EH (cell line): ENCODE measurements at regions not wholly inside any gene's neighbourhood (a gene's known extent, or its start where the extent isn't known, plus 50 kb on each side); places are given as distances from the start of the nearest gene placed in this dataset.
A peak's percentile ranks its signal among the peaks of the same experiment; 100 is the strongest.
"Not testable (repeated sequence)": the region's sequence is repeated elsewhere in the genome, so short reads cannot be mapped to it uniquely, and the experiment has no call there.

ENCODE experiments used
- DNase-seq: peaks from one replicate; pipeline ENCODE4 v3.0.0-alpha.2; 2015; ENCODE audit warnings: low read depth

DNA sequence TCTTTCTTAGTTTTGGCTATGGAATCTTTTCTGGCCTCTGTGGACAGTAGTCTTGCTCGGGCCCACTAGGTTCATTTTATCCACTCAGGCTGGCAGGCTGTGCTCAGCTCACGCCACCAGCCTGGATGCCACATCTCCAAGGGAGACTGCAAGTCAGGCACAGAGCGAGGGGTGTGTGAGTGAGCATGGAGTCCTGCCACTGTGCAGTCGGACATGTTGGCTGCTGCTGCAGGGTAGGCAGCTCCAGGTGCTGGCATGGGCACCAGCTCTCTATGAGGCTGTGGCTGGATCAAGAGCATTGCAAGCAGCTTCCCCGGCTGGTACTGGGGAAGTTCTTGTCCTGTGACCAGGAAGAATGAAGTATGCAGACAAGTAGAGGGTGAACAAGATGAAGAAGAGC, 158.9 kb downstream of the PCTP start:
- DNase-seq = no peak

- DNase-seq = no peak
These were observed 160.3 kb downstream of the PCTP start for GRCh38 chr17:55911186-55911585.

- no peak for DNase-seq
These were observed 174.6 kb downstream of the PCTP start for GRCh38 chr17:55925440-55925839.

DNA sequence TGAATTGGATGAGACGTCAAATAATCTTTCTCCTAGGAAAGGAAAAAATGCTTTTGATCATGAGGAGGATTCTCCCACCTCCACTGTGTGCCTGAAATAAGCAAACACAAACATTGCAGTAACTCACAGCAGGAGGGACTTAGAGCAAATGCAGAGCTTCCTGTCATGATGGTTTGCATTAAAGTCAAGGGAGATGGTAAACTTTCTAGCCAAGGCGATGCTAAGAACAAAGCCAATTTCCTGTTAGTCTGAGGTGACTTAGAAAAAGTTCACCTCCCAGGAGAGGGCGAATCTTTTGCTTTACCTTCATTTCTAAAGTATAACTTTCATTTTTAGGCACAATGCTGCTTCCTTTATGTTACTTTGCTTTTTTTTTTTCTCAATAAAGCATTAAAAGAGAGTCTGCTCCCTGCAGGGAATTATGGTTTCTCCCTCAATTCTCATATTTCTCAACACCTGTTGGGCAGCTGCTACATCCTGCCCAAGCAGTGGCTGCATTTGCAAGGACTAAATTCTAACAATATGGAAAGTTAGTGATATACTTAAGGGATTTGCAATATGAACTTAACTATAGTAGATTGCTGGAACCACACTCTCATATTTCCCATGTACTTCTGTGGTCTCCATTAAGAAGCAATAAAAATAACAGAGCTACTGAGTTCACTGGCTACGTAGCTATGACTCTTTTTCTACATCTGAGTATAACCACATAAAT, 175.6 kb downstream of the PCTP start:
- no peak for DNase-seq

GRCh38 chr17:55930291-55930809, 179.5 kb downstream of the PCTP start:
- no peak for DNase-seq

- DNase-seq = no peak
These were observed 180.6 kb downstream of the PCTP start for GRCh38 chr17:55931446-55931845.

- DNase-seq = no peak
These were observed 182.1 kb downstream of the PCTP start for GRCh38 chr17:55932973-55933372.

DNA sequence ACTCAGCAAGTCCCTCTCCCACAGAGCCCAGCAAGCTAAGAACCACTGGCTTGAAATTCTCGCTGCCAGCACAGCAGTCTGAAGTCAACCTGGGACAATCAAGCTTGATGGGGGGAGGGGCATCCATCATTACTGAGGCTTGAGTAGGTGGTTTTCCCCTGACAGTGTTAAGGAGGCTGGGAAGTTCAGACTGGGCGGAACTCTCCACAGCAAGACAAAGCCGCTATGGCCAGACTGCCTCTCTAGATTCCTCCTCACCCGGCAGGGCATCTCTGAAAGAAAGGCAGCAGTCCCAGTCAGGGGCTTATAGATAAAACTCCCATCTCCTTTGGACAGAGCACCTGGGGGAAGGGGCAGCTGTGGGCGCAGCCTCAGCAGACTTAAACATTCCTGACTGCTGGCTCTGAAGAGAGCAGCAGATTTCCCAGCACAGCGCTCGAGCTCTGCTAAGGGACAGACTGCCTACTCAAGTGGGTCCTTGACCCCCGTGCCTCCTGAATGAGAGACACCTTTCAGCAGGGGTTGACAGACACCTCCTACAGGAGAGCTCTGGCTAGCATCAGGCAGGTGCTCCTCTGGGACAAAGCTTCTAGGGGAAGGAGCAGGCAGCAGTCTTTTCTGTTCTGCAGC, 188.4 kb downstream of the PCTP start:
- DNase-seq = not testable (repeated sequence)

DNA sequence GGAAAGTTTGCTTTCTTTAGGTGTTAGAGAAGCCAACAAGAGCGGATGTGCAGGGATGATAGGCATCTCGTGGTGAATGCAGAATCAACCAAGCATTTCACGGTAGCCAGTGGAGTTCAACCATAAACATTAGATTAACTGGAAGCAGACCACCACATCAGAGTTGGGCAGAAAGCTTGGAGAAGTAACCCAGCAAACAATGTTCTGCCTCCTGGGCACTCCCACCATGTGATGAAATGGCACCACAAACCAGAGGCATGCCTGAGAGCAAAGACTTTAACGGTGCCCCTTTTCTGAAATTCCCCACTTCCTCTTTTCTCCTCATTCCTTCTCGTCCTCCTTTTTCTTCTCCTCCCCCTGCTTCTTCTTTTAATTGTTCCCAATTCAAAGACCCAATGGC, 193.5 kb upstream of the ANKFN1 start:
- no peak for DNase-seq

DNA sequence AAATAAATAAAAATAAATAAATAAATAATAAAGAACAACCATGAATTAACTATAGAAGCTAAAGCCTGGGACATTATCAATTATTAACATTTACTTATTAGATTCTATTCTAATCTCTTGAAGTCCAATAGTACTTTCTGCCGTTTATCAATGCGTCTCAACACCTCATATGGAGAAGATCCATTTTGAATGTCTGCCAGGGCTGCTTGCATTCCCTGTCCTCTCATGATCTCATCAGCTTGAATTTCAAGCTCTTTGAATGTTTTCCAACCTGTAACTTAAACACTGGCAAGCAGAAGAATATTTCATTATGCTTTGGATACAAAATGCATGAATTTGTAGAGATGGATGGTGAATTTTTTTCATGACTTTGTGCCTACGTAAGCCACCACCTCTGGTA, 191.9 kb upstream of the ANKFN1 start:
- DNase-seq = no peak

- DNase-seq = no peak
These were observed 190.3 kb upstream of the ANKFN1 start for GRCh38 chr17:55962951-55963401.

- DNase-seq = no peak
These were observed 189.1 kb upstream of the ANKFN1 start for GRCh38 chr17:55964191-55964590.

DNA sequence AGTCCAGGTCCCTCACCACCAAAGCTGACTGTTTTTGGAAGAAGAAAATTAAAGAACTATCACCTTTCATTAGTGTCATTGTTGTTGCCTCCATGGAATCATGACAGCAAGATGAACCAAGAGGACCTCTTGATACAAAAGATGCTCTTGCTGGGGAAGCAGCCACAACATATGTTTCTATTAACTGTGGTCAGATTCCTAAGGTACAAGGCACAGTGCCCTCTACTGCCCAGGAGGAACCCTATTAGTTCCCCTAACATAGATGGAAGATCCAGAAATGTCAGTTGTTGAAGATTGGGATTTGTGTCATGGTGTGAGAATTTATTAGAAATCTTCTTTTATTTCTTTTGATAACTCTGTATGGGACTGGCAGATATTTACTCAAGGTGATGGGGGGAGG, 188.2 kb upstream of the ANKFN1 start:
- DNase-seq = no peak

DNA sequence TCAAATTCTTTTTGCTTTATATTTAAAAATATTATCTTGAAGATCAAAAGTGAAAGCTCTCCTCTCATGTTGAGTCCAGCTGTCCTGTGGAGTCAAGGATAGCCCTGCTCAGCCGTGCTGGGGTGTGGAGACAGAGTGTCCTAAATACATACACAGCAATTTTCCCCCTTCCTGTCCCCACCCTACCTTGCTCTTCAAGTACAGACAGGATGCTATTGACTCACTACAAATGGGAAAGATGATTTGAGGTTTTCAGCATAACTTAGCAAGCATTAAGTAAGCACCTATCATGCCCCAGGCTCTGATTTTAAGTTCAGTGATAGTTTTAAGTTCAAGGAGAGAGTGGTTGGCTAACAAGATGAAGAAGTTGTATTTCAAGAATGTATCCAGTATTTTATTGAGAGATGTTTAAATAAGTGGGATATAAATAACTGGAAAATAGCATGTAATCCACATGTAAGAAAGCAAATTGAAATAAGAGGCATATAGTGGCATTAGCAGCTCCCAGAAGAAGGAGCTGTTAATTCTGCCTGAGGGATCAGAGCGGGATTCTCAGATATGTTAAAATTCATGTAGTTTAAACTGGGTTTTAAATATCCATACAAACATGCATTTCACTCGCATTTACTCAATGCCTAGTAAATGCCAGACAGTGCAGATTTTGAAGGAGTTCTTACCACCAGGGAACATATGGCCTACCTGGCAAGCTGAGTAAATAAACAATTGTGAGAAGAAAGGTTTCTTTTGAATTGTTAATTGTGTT, 183.5 kb upstream of the ANKFN1 start:
- no peak for DNase-seq

DNA sequence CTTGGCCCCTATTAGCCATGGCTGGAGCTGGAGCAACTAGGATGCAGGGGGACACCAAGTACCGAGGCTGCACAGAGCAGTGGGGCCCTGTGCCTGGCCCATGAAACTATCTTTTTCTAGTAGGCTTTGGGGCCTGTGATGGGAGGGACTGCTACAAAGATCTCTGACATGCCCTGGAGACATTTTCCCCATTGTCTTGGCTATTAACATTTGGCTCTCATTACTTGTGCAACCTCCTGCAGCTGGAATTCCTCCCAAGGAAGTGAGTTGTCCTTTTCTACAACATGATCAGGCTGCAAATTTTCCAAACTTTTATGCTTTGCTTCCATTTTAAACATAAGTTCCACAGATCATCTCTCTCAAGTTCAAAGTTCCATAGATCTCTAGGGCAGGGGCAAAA, 174.7 kb upstream of the ANKFN1 start:
- DNase-seq = no peak

GRCh38 chr17:55983096-55983495, 170.2 kb upstream of the ANKFN1 start:
- DNase-seq = no peak

- no peak for DNase-seq
These were observed 166.5 kb upstream of the ANKFN1 start for GRCh38 chr17:55986817-55987216.

- DNase-seq = no peak
These were observed 164.4 kb upstream of the ANKFN1 start for GRCh38 chr17:55988861-55989260.

DNA sequence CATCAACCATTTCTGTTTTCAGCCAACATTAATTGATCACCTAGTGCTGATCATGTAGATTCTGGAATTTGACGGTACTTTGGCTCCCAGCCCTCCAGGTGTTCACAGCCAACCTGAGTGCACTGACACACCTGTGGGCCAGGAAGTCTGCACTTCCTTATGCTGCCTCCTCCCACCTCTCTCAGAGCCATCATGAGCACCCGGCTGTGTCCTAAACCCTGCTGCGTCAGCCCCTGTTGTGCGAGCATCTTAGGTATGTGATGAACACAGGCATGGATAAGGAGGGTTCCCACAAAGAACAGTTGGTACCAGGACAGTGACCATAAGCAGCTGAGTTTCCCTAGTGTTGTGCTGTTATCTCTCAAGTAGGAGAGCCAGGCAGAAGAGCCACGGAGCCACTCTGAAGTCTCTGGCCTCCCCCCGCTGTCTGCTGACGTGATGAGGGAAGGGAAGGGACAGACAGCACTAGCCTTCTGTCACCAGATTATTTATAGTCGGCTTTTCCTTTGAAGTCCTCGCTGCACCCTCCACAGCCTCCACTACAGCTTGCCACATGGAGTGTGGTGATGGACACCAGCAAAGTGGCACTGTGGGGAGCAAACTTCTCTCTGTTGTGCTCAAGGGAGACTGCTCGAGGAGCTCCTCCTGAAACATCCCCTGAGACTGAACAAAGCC, 162.8 kb upstream of the ANKFN1 start:
- no peak for DNase-seq

DNA sequence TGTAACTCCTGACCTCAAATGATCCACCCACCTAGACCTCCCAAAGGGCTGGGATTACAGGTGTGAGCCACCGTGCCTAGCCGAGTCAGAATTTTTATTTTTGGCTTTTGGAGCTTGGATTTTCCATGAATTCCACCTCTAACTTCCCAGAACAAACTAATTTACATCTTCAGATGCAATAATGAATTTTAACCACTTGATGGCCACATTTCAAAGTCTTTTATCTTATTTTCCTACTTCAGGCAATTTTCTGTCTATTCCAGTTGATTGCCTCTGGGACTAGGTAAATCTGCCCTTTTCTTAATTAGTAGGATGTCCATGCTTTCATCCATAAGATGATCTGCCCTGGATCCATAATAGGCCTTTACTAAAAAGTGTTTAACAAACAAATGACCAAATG, 156.4 kb upstream of the ANKFN1 start:
- DNase-seq = peak; percentile 13

- DNase-seq = no peak
These were observed 152.9 kb upstream of the ANKFN1 start for GRCh38 chr17:56000411-56000810.

- not testable (repeated sequence) for DNase-seq
These were observed 150.6 kb upstream of the ANKFN1 start for GRCh38 chr17:56002656-56003055.
